ENCODE measurements at regions not wholly inside any gene's neighbourhood (a gene's known extent, or its start where the extent isn't known, plus 50 kb on each side); places are given as distances from the start of the nearest gene placed in this dataset.

GRCh38 chr7:81272176-81272575, 353.3 kb upstream of the SEMA3C start:
- TF ChIP-seq CTCF (IDR thresholded peaks at IDR 0.05): no peak
- no peak for TF ChIP-seq POLR2A (IDR thresholded peaks at IDR 0.05)

Measured in thyroid gland (tissue), 4 donors.